ENCODE measurements at regions not wholly inside any gene's neighbourhood (a gene's known extent, or its start where the extent isn't known, plus 50 kb on each side); places are given as distances from the start of the nearest gene placed in this dataset.

GRCh38 chr3:148073721-148074456, 623.8 kb upstream of the AGTR1 start:
- H3K36me3 ChIP-seq (ENCODE audit: insufficient read depth in 1 of 2, low read depth in 1 of 2): no peaks in the 10 kb centered on the region
- no peaks in the 10 kb centered on the region for H3K9me3 ChIP-seq
- 70 to 83% (median 83%) methylated on average over 4 of the region's 4 CpGs for WGBS, 3 donors
- no peak overlapping the region for H3K27ac ChIP-seq
- no peak for ATAC-seq
- TF ChIP-seq CTCF (IDR thresholded peaks at IDR 0.05): no peak
- intact Hi-C loops (cut with DNase I): no loop called here
- no peaks in the 10 kb centered on the region for H3K4me1 ChIP-seq
- H3K4me3 ChIP-seq: no peak overlapping the region
- no peaks in the 10 kb centered on the region for H3K27me3 ChIP-seq (ENCODE audit: insufficient read depth in 3 of 3, low read length in 2 of 3)
- DNase-seq: no peak

DNA sequence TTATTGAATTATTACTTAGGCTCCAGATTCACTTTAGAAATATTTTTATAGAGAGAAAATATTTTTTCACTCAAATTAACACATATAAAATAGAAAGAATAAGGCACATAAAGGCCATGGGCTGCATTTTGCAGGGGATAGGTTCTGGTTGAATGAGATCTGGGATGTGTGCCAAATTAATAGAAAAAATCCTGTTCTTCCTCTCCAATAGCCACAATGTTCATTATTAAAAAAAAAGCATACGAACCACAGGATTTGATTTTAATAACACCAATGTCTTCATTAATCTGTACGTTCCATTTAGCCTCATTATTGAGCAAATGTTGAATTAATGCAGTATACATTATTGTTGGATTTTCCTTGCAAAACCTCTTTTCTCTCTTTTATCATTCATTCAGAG, 622.8 kb upstream of the AGTR1 start:
- no peak for TF ChIP-seq CTCF (IDR thresholded peaks at IDR 0.05)
- no peak for DNase-seq
- intact Hi-C loops (cut with DNase I): loop anchor here in 1 of 2 donors (5.0 kb wide), 1 partner anchor 663 kb away; no protein-coding TSS in a partner anchor
- Histone ChIP-seq H3K27me3 (ENCODE audit: insufficient read depth in 3 of 3, low read length in 2 of 3) (no peaks in the 10 kb centered on the region), H3K27ac (no peak overlapping the region), H3K4me3 (no peak overlapping the region), H3K36me3 (ENCODE audit: insufficient read depth in 1 of 2, low read depth in 1 of 2) (no peaks in the 10 kb centered on the region), H3K9me3 (no peaks in the 10 kb centered on the region), H3K4me1 (no peaks in the 10 kb centered on the region)
- WGBS, 3 donors: 75 to 82% (median 77%) methylated on average over 2 of the region's 2 CpGs
- no peak for ATAC-seq

DNA sequence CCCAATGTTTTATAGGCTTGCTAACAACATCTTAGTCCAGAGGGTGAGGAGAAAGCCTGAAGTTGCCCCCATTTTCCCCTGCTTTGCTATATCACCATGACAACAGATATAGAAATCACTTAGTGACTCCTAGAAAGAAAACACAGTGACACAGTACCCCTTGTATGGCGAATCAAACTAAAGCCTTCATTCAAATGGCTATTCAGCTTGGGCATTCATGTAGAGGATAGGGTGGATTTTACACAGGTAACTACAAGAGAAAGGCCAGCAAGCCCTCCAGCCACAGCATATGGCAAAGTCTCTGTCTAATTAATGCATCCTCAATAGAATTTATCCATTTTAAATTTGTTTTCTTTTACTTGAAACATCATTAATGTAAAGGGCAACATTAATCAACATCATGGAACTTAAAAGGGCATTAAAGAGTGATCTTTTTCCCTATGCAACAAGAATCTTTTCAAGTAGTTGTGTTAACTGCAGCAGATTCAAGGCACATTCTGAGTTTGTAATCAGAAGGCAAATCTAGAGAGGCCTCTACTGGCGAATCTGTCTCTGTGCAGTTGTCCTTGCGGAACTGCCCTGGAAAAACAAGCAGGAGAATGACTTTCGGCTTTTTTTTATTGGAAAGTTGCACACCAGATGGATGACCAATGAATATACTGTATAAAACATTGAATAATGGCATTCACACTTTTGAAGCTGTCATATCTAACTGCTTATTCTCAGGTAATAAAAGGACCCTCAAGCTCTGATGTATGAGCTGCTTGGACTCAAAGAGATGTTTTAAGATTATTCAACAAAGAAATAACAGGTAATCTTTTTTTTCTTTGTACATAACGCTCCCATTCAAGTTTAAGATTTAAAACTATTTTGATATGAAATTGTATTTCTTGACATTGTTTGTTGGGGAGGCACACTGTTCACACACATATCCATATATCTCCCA, 621.7 kb upstream of the AGTR1 start:
- DNase-seq (no peak), ATAC-seq (peak in 2 of 4 donors; percentile 64 to 75)
- H3K27me3 ChIP-seq (ENCODE audit: insufficient read depth in 3 of 3, low read length in 2 of 3): no peaks in the 10 kb centered on the region
- H3K36me3 ChIP-seq (ENCODE audit: insufficient read depth in 1 of 2, low read depth in 1 of 2): no peaks in the 10 kb centered on the region
- H3K9me3 ChIP-seq: no peaks in the 10 kb centered on the region
- no peak overlapping the region for H3K27ac ChIP-seq
- TF ChIP-seq CTCF (IDR thresholded peaks at IDR 0.05): peak; percentile 72
- 39 to 59% (median 47%) methylated on average over 5 of the region's 5 CpGs for WGBS, 3 donors
- H3K4me1 ChIP-seq: no peaks in the 10 kb centered on the region
- intact Hi-C loops (cut with DNase I): loop anchor here in 1 of 2 donors (5.0 kb wide), 1 partner anchor 664 kb away; no protein-coding TSS in a partner anchor
- no peak overlapping the region for H3K4me3 ChIP-seq

GRCh38 chr3:148077318-148077923, 620.3 kb upstream of the AGTR1 start:
- Histone ChIP-seq H3K27me3 (ENCODE audit: insufficient read depth in 3 of 3, low read length in 2 of 3) (no peaks in the 10 kb centered on the region), H3K36me3 (ENCODE audit: insufficient read depth in 1 of 2, low read depth in 1 of 2) (no peaks in the 10 kb centered on the region), H3K27ac (no peak overlapping the region), H3K9me3 (no peaks in the 10 kb centered on the region), H3K4me1 (no peaks in the 10 kb centered on the region), H3K4me3 (no peak overlapping the region)
- DNase-seq (no peak), ATAC-seq (no peak)
- intact Hi-C loops (cut with DNase I): loop anchor here in 1 of 2 donors (5.0 kb wide), 1 partner anchor 665 kb away; no protein-coding TSS in a partner anchor
- 32 to 38% (median 34%) methylated on average over 1 of the region's 1 CpG for WGBS, 3 donors
- TF ChIP-seq CTCF (IDR thresholded peaks at IDR 0.05): peak; percentile 52
